ENCODE measurements at regions not wholly inside any gene's neighbourhood (a gene's known extent, or its start where the extent isn't known, plus 50 kb on each side); places are given as distances from the start of the nearest gene placed in this dataset.

GRCh38 chr6:94623586-94623985 lies 953.7 kb upstream of the MANEA start:
- Histone ChIP-seq H3K9me3 (no peaks in the 10 kb centered on the region), H3K4me1 (no peaks in the 10 kb centered on the region), H3K36me3 (no peaks in the 10 kb centered on the region), H3K27me3 (no peaks in the 10 kb centered on the region), H3K27ac (no peak overlapping the region), H3K4me3 (no peak overlapping the region)
- DNase-seq (no peak), ATAC-seq (no peak)
- no peak for TF ChIP-seq CTCF (IDR thresholded peaks at IDR 0.05)
- no peak for TF ChIP-seq POLR2A (IDR thresholded peaks at IDR 0.05)
- intact Hi-C loops (cut with DNase I): no loop called here

DNA sequence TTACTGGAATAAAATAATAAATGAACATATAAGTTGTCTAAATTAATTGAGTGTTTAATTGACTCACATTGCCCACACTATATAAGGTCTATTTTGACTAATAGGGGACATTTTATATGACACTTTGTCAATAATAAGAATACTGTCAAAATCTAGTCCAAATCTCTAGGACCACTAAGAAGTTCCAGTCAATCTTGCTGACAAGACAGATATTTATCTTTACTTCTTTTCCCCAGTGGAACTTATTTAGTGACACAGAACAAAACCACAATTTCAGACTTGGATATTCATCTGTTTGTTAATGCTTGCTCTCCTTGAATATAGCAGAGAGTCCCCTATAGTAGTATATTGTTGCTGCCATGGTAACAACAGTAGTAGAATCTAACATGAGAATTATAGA lies 954.6 kb upstream of the MANEA start:
- TF ChIP-seq CTCF (IDR thresholded peaks at IDR 0.05) (no peak), POLR2A (IDR thresholded peaks at IDR 0.05) (no peak)
- H3K4me3 ChIP-seq: no peak overlapping the region
- H3K27ac ChIP-seq: no peak overlapping the region
- H3K27me3 ChIP-seq: no peaks in the 10 kb centered on the region
- no peak for DNase-seq
- no peaks in the 10 kb centered on the region for H3K36me3 ChIP-seq
- H3K9me3 ChIP-seq: no peaks in the 10 kb centered on the region
- no peaks in the 10 kb centered on the region for H3K4me1 ChIP-seq
- intact Hi-C loops (cut with DNase I): no loop called here
- ATAC-seq: no peak

- ATAC-seq: no peak
- TF ChIP-seq POLR2A (IDR thresholded peaks at IDR 0.05): no peak
- no peak for TF ChIP-seq CTCF (IDR thresholded peaks at IDR 0.05)
- H3K27me3 ChIP-seq: no peaks in the 10 kb centered on the region
- no peaks in the 10 kb centered on the region for H3K36me3 ChIP-seq
- H3K27ac ChIP-seq: no peak overlapping the region
- no peak for DNase-seq
- no peaks in the 10 kb centered on the region for H3K9me3 ChIP-seq
- H3K4me1 ChIP-seq: no peaks in the 10 kb centered on the region
- WGBS (ENCODE audit: insufficient coverage, low coverage, low lambda C conversion rate, missing lambda C conversion rate): 25% methylated on average over 1 of the region's 1 CpG
- no peak overlapping the region for H3K4me3 ChIP-seq
- intact Hi-C loops (cut with DNase I): no loop called here
Observed at GRCh38 chr6:94600636-94601035, 976.7 kb upstream of the MANEA start.

GRCh38 chr6:94597487-94597886 lies 979.8 kb upstream of the MANEA start:
- no peak overlapping the region for H3K27ac ChIP-seq
- no peaks in the 10 kb centered on the region for H3K27me3 ChIP-seq
- no peak for ATAC-seq
- H3K4me3 ChIP-seq: no peak overlapping the region
- DNase-seq: no peak
- intact Hi-C loops (cut with DNase I): no loop called here
- no peak for TF ChIP-seq CTCF (IDR thresholded peaks at IDR 0.05)
- no peak for TF ChIP-seq POLR2A (IDR thresholded peaks at IDR 0.05)
- no peaks in the 10 kb centered on the region for H3K9me3 ChIP-seq
- no peaks in the 10 kb centered on the region for H3K36me3 ChIP-seq
- no peaks in the 10 kb centered on the region for H3K4me1 ChIP-seq
- WGBS (ENCODE audit: insufficient coverage, low coverage, low lambda C conversion rate, missing lambda C conversion rate): 35% methylated on average over 2 of the region's 2 CpGs

DNA sequence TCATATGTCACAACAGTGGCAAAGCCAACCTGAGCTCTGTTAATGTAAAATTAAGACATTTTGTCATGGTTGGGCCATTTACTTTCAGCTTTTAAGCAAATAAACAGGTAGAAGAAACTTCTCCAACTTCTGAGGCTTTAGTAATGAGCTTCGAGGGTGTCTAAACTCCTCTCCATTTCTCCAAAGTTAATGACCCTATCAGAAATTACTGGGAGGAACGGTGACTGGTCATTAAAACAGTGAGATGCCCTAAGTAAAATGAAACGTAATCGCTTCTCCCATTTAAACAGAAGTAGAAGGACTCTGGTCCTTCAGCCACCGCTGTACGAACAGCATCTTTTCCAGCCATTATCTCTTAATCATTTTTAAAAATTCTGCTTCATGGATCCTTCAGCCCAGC lies 986.9 kb upstream of the MANEA start:
- DNase-seq: no peak
- intact Hi-C loops (cut with DNase I): no loop called here
- ATAC-seq: no peak
- H3K4me3 ChIP-seq: no peak overlapping the region
- no peaks in the 10 kb centered on the region for H3K27me3 ChIP-seq
- H3K9me3 ChIP-seq: no peaks in the 10 kb centered on the region
- no peaks in the 10 kb centered on the region for H3K4me1 ChIP-seq
- 67% methylated on average over 6 of the region's 6 CpGs for WGBS (ENCODE audit: insufficient coverage, low coverage, low lambda C conversion rate, missing lambda C conversion rate)
- TF ChIP-seq CTCF (IDR thresholded peaks at IDR 0.05) (no peak), POLR2A (IDR thresholded peaks at IDR 0.05) (no peak)
- H3K36me3 ChIP-seq: no peaks in the 10 kb centered on the region
- no peak overlapping the region for H3K27ac ChIP-seq

Measured in right lobe of liver (tissue), 6 donors.